Ovary (tissue), 7 donors: ENCODE measurements at regions not wholly inside any gene's neighbourhood (a gene's known extent, or its start where the extent isn't known, plus 50 kb on each side); places are given as distances from the start of the nearest gene placed in this dataset.

Experiments
- DNase-seq, 5 donors: peaks; one replicate each; pipeline ENCODE4 v3.0.0-alpha.2; 2019 to 2020
- H3K27ac ChIP-seq, 2 donors: fragments of 200-600 bp; one replicate each; pipeline versions ENCODE4 v1.5.1 to v1.8.0; 2019 to 2022
- H3K27me3 ChIP-seq: fragments of 200-600 bp; one replicate; pipeline ENCODE4 v1.8.0; 2022
- H3K36me3 ChIP-seq: fragments of 200-600 bp; sonication (generic); one replicate; pipeline ENCODE4 v1.5.1; 2019
- H3K4me1 ChIP-seq: one replicate; pipeline ENCODE4 v1.8.1; 2013; ENCODE audit warnings: mild to moderate bottlenecking, moderate library complexity; ENCODE audit not compliant: insufficient read depth
- H3K4me3 ChIP-seq: fragments of 200-600 bp; sonication (generic); one replicate; pipeline ENCODE4 v1.5.1; 2017
- H3K9me3 ChIP-seq, 2 donors: fragments of 200-600 bp in 1 of 2; sonication (generic) in 1 of 2; one replicate each; pipeline versions ENCODE4 v1.5.1 to v1.8.1; 2013 to 2019; ENCODE audit warnings: mild to moderate bottlenecking in 1 of 2, moderate library complexity in 1 of 2
- CTCF ChIP-seq, 3 donors: fragments of 450-650 bp in 2 of 3; fragments of 200-600 bp in 1 of 3; IDR thresholded peaks; one replicate each; pipeline versions ENCODE4 v1.5.1 to v1.8.0; 2016 to 2022; ENCODE audit warnings: antibody characterized with exemption in 3 of 3, mild to moderate bottlenecking in 1 of 3
- EP300 ChIP-seq: sonication (generic); formaldehyde crosslinking; IDR thresholded peaks from one replicate; pipeline ENCODE4 v1.6.1; 2017; ENCODE audit warnings: antibody characterized with exemption
- POLR2A ChIP-seq: fragments of 450-650 bp; IDR thresholded peaks from one replicate; pipeline ENCODE4 v1.6.1; 2017; ENCODE audit warnings: antibody characterized with exemption, mild to moderate bottlenecking, moderate library complexity
- WGBS, 3 donors: extraction: QIAGEN DNeasy Blood & Tissue Kit in 1 of 3; methylation state at CpG; one replicate each; pipeline versions ENCODE4 v1.1.5 to v1.1.7; 2013 to 2017; 5-methylcytosine and 5-hydroxymethylcytosine counted together
- intact Hi-C, 4 donors: fragments of 100-400 bp; cut with DNase I; formaldehyde crosslinking; loops; one replicate each; pipeline versions ENCODE4 v1.11.0 to v1.15.1; 2022 to 2023
- donor health status: DM: no; HTN: no; CAD: no; lungs with moderate emphysema.
- donor health status: DM: no; HTN: no; CAD: no.
- donor health status: Bipolar disorder and iron deficiency.
- donor health status: DM: no; HTN: no; CAD: no.
- donor health status: DM: yes; HTN: yes; CAD: no.

GRCh38 chr12:13339091-13339490 is 142.6 kb downstream of the EMP1 start:
- H3K9me3 ChIP-seq = no peaks in the 10 kb centered on the region
- intact Hi-C loops = no loop called here
- 87 to 91% (median 90%) methylated on average over 4 of the region's 4 CpGs for WGBS, 3 donors

GRCh38 chr12:13337791-13338190 is 141.3 kb downstream of the EMP1 start:
- no peak for TF ChIP-seq CTCF (IDR thresholded peaks at IDR 0.05)
- no peak for TF ChIP-seq POLR2A
- TF ChIP-seq EP300 = no peak
- intact Hi-C loops = no loop called here
- DNase-seq = no peak

More at GRCh38 chr12:13339091-13339490, 142.6 kb downstream of the EMP1 start:
- no peak for DNase-seq
- TF ChIP-seq EP300 (no peak), CTCF (IDR thresholded peaks at IDR 0.05) (no peak), POLR2A (no peak)
- Histone ChIP-seq H3K4me1 (no peaks in the 10 kb centered on the region), H3K27me3 (no peaks in the 10 kb centered on the region), H3K36me3 (no peaks in the 10 kb centered on the region), H3K4me3 (no peak overlapping the region), H3K27ac (no peak overlapping the region)

GRCh38 chr12:13336216-13336615 is 139.7 kb downstream of the EMP1 start:
- DNase-seq = no peak
- TF ChIP-seq POLR2A (no peak), CTCF (IDR thresholded peaks at IDR 0.05) (no peak), EP300 (no peak)
- Histone ChIP-seq H3K9me3 (no peaks in the 10 kb centered on the region), H3K36me3 (no peaks in the 10 kb centered on the region), H3K4me3 (no peak overlapping the region), H3K4me1 (no peaks in the 10 kb centered on the region), H3K27ac (no peak overlapping the region), H3K27me3 (no peaks in the 10 kb centered on the region)
- 64 to 69% (median 68%) methylated on average over 4 of the region's 4 CpGs for WGBS, 3 donors
- intact Hi-C loops = no loop called here

More at GRCh38 chr12:13337791-13338190, 141.3 kb downstream of the EMP1 start:
- Histone ChIP-seq H3K9me3 (no peaks in the 10 kb centered on the region), H3K27me3 (no peaks in the 10 kb centered on the region), H3K36me3 (no peaks in the 10 kb centered on the region), H3K4me1 (no peaks in the 10 kb centered on the region), H3K27ac (no peak overlapping the region), H3K4me3 (no peak overlapping the region)
- WGBS, 3 donors = 73 to 79% (median 75%) methylated on average over 6 of the region's 6 CpGs

GRCh38 chr12:13328535-13328934 is 132.0 kb downstream of the EMP1 start:
- no peak overlapping the region for H3K4me3 ChIP-seq
- no peaks in the 10 kb centered on the region for H3K9me3 ChIP-seq
- WGBS, 3 donors = 77 to 84% (median 80%) methylated on average over 3 of the region's 3 CpGs
- H3K27ac ChIP-seq = no peak overlapping the region
- intact Hi-C loops = no loop called here
- H3K36me3 ChIP-seq = no peaks in the 10 kb centered on the region
- no peak for DNase-seq
- H3K27me3 ChIP-seq = no peaks in the 10 kb centered on the region
- H3K4me1 ChIP-seq = no peaks in the 10 kb centered on the region
- TF ChIP-seq POLR2A (no peak), EP300 (no peak), CTCF (IDR thresholded peaks at IDR 0.05) (no peak)
